ENCODE measurements at regions not wholly inside any gene's neighbourhood (a gene's known extent, or its start where the extent isn't known, plus 50 kb on each side); places are given as distances from the start of the nearest gene placed in this dataset.

DNA sequence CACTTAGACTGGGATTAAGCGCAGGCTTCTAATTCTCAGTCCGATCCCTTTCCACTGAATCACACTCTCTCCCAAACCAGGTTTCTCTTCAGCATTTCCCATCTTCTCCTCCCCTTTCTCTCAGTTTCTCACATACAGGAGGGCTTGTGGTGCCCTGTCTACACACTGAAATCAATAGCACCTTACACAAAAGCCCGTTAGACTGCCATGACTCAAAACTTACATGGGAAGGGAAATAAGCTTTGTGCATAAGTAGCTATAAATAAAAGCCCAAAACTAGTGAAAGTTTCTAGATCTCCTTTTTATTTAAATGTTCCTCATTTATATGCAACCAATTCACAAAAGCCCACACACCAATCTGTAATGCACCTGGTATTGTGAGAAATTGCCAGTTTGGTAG lies 318.4 kb downstream of the TXNL1 start:
- H3K36me3 ChIP-seq (ENCODE audit: low read length) = no peaks in the 10 kb centered on the region
- H3K27ac ChIP-seq (ENCODE audit: low read depth, low read length) = no peak overlapping the region
- no peaks in the 10 kb centered on the region for H3K27me3 ChIP-seq (ENCODE audit: low read length)
- no peaks in the 10 kb centered on the region for H3F3A ChIP-seq (ENCODE audit: insufficient read depth)
- H3K9ac ChIP-seq (ENCODE audit: low read length) = no peak overlapping the region
- H3K79me2 ChIP-seq (ENCODE audit: insufficient read depth, low read length) = no peaks in the 10 kb centered on the region
- no peaks in the 10 kb centered on the region for H4K20me1 ChIP-seq (ENCODE audit: low read depth, low read length)
- H3K4me3 ChIP-seq (ENCODE audit: insufficient read depth, low read length, poor library complexity, severe bottlenecking) = no peak overlapping the region
- H3K9me3 ChIP-seq (ENCODE audit: insufficient read depth, low read length) = no peaks in the 10 kb centered on the region
- H3K4me2 ChIP-seq (ENCODE audit: low read depth, low read length, poor library complexity, severe bottlenecking) = no peak overlapping the region
- no peak for TF ChIP-seq EZH2phosphoT487 (conservative IDR thresholded peaks at IDR 0.05; ENCODE audit: low read length)
- no peak overlapping the region for H2AFZ ChIP-seq (ENCODE audit: low read depth, low read length, severe bottlenecking)
- no peaks in the 10 kb centered on the region for H3K9me2 ChIP-seq (replicated peaks; ENCODE audit: insufficient read depth, low read length)

DNA sequence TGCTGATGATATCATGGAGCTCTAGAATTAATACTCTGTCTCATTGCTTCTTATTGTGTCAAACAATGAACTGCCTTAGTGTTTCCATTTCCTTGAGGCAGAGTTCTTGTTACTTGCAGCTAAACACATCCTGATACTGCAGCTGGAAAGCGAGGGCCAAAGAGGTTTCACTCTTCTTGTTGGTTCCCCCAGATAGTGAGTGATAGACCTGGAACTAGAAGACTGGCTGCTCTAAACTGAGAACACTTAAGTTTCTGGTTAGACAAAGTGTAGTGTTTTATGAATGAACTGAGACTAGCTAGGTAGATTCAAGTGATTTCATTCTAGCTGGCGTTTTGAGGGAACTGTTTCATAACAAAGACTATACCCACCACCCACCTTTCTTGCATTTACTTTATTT lies 321.7 kb downstream of the TXNL1 start:
- Histone ChIP-seq H3K27me3 (ENCODE audit: low read length) (no peaks in the 10 kb centered on the region), H3K9ac (ENCODE audit: low read length) (no peak overlapping the region), H3K36me3 (ENCODE audit: low read length) (no peaks in the 10 kb centered on the region), H3K4me2 (ENCODE audit: low read depth, low read length, poor library complexity, severe bottlenecking) (no peak overlapping the region), H4K20me1 (ENCODE audit: low read depth, low read length) (no peaks in the 10 kb centered on the region), H3K4me3 (ENCODE audit: insufficient read depth, low read length, poor library complexity, severe bottlenecking) (no peak overlapping the region), H3K9me3 (ENCODE audit: insufficient read depth, low read length) (no peaks in the 10 kb centered on the region), H3K27ac (ENCODE audit: low read depth, low read length) (no peak overlapping the region), H2AFZ (ENCODE audit: low read depth, low read length, severe bottlenecking) (no peak overlapping the region), H3K79me2 (ENCODE audit: insufficient read depth, low read length) (no peaks in the 10 kb centered on the region), H3K9me2 (replicated peaks; ENCODE audit: insufficient read depth, low read length) (no peaks in the 10 kb centered on the region), H3F3A (ENCODE audit: insufficient read depth) (no peaks in the 10 kb centered on the region)
- TF ChIP-seq, protein P1, sequence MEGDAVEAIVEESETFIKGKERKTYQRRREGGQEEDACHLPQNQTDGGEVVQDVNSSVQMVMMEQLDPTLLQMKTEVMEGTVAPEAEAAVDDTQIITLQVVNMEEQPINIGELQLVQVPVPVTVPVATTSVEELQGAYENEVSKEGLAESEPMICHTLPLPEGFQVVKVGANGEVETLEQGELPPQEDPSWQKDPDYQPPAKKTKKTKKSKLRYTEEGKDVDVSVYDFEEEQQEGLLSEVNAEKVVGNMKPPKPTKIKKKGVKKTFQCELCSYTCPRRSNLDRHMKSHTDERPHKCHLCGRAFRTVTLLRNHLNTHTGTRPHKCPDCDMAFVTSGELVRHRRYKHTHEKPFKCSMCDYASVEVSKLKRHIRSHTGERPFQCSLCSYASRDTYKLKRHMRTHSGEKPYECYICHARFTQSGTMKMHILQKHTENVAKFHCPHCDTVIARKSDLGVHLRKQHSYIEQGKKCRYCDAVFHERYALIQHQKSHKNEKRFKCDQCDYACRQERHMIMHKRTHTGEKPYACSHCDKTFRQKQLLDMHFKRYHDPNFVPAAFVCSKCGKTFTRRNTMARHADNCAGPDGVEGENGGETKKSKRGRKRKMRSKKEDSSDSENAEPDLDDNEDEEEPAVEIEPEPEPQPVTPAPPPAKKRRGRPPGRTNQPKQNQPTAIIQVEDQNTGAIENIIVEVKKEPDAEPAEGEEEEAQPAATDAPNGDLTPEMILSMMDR (IDR thresholded peaks at IDR 0.05; ENCODE audit: insufficient read depth, low read length, poor library complexity, severe bottlenecking) = no peak
- no peak for TF ChIP-seq EZH2phosphoT487 (conservative IDR thresholded peaks at IDR 0.05; ENCODE audit: low read length)

DNA sequence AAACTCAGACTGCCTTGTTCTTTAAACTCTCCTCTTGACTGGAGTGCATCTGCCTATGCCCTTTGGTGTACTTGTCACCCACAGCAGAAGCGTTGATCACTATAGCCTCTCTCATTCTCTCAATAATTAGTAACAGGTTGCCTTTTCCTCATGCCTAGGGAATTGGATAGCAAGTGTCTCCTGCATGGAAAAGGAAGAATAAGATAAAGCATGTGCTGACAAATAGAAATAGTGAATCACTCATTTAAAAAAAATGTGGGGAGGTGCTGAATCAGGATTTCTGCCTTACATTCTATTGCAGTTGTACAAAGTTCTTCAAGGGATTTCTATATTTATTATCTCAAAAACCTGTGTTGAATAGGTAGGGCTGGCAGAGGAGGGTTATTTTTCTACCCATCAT lies 323.0 kb downstream of the TXNL1 start:
- no peak overlapping the region for H3K9ac ChIP-seq (ENCODE audit: low read length)
- no peaks in the 10 kb centered on the region for H3K27me3 ChIP-seq (ENCODE audit: low read length)
- no peak for TF ChIP-seq EZH2phosphoT487 (conservative IDR thresholded peaks at IDR 0.05; ENCODE audit: low read length)
- TF ChIP-seq, protein P1 (IDR thresholded peaks at IDR 0.05; ENCODE audit: insufficient read depth, low read length, poor library complexity, severe bottlenecking) = no peak

DNA sequence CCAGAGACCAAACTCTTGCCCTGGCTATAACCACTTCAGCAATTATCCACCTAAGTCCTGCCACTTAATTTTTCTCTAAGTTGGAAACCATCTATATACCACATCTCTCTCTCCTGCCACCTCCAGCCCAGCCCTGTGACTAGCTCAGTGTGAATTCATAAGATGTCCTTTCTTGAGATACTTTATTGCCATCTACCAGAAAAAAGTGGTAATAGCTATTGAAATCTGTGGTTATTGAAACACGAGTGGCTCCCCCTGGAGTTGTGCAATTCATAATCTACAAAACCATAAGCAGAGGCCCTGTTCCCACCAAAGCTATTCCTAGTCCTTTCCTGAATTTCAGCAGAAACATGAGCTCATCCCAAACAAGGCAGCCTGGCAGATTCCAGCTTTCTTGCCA lies 324.0 kb downstream of the TXNL1 start:
- no peak overlapping the region for H3K4me3 ChIP-seq (ENCODE audit: insufficient read depth, low read length, poor library complexity, severe bottlenecking)
- H3K27me3 ChIP-seq (ENCODE audit: low read length) = no peaks in the 10 kb centered on the region
- no peaks in the 10 kb centered on the region for H3K9me2 ChIP-seq (replicated peaks; ENCODE audit: insufficient read depth, low read length)
- H3K4me2 ChIP-seq (ENCODE audit: low read depth, low read length, poor library complexity, severe bottlenecking) = no peak overlapping the region
- H3K9ac ChIP-seq (ENCODE audit: low read length) = no peak overlapping the region
- H3K36me3 ChIP-seq (ENCODE audit: low read length) = no peaks in the 10 kb centered on the region
- no peak overlapping the region for H2AFZ ChIP-seq (ENCODE audit: low read depth, low read length, severe bottlenecking)
- H3K9me3 ChIP-seq (ENCODE audit: insufficient read depth, low read length) = no peaks in the 10 kb centered on the region
- H3K79me2 ChIP-seq (ENCODE audit: insufficient read depth, low read length) = no peaks in the 10 kb centered on the region
- no peaks in the 10 kb centered on the region for H4K20me1 ChIP-seq (ENCODE audit: low read depth, low read length)
- H3F3A ChIP-seq (ENCODE audit: insufficient read depth) = no peaks in the 10 kb centered on the region
- TF ChIP-seq, protein P1 (IDR thresholded peaks at IDR 0.05; ENCODE audit: insufficient read depth, low read length, poor library complexity, severe bottlenecking) = no peak
- no peak for TF ChIP-seq EZH2phosphoT487 (conservative IDR thresholded peaks at IDR 0.05; ENCODE audit: low read length)
- no peak overlapping the region for H3K27ac ChIP-seq (ENCODE audit: low read depth, low read length)

More for the DNA sequence above, 323.0 kb downstream of the TXNL1 start:
- H3K79me2 ChIP-seq (ENCODE audit: insufficient read depth, low read length) = no peaks in the 10 kb centered on the region
- no peak overlapping the region for H3K4me3 ChIP-seq (ENCODE audit: insufficient read depth, low read length, poor library complexity, severe bottlenecking)
- no peaks in the 10 kb centered on the region for H4K20me1 ChIP-seq (ENCODE audit: low read depth, low read length)
- no peaks in the 10 kb centered on the region for H3K9me3 ChIP-seq (ENCODE audit: insufficient read depth, low read length)
- no peak overlapping the region for H3K4me2 ChIP-seq (ENCODE audit: low read depth, low read length, poor library complexity, severe bottlenecking)
- no peak overlapping the region for H3K27ac ChIP-seq (ENCODE audit: low read depth, low read length)
- no peaks in the 10 kb centered on the region for H3K9me2 ChIP-seq (replicated peaks; ENCODE audit: insufficient read depth, low read length)
- no peak overlapping the region for H2AFZ ChIP-seq (ENCODE audit: low read depth, low read length, severe bottlenecking)
- H3F3A ChIP-seq (ENCODE audit: insufficient read depth) = no peaks in the 10 kb centered on the region
- H3K36me3 ChIP-seq (ENCODE audit: low read length) = no peaks in the 10 kb centered on the region

All from SU-DHL-6 (cell line).